ENCODE measurements at regions not wholly inside any gene's neighbourhood (a gene's known extent, or its start where the extent isn't known, plus 50 kb on each side); places are given as distances from the start of the nearest gene placed in this dataset.

- Mint-ChIP-seq H3K9me3 (no peaks in the 10 kb centered on the region), H3K27ac (no peak overlapping the region), H3K27me3 (peaks cover 20% of the 10 kb centered on the region), H3K4me1 (ENCODE audit: low read depth) (no peaks in the 10 kb centered on the region), H3K4me3 (no peak overlapping the region), H3K36me3 (ENCODE audit: low read depth) (no peaks in the 10 kb centered on the region)
- no peak for ATAC-seq (ENCODE audit: poor library complexity)
- Histone ChIP-seq H3K36me3 (ENCODE audit: insufficient read depth, low read length) (no peaks in the 10 kb centered on the region), H3K27ac (ENCODE audit: low read depth in 1 of 2, low read length in 2 of 2) (no peak overlapping the region), H3K4me3 (ENCODE audit: low read length) (no peak overlapping the region), H3K9me3 (ENCODE audit: control insufficient read depth in 1 of 2, insufficient read depth in 1 of 2, low read length in 2 of 2) (no peaks in the 10 kb centered on the region), H3K27me3 (ENCODE audit: control insufficient read depth in 1 of 2, insufficient read depth in 2 of 2, low read length in 2 of 2) (peaks cover 0 to 2% of the 10 kb centered on the region in 2 experiments), H3K4me1 (ENCODE audit: insufficient read depth, low read length) (no peaks in the 10 kb centered on the region)
- TF ChIP-seq CTCF (IDR thresholded peaks at IDR 0.05) = no peak
- intact Hi-C loops (cut with DNase I, micrococcal nuclease) = no loop called here
- ChIA-PET CTCF (no interaction called here), POLR2A (no interaction called here)
- no peak for DNase-seq
These were observed 373.6 kb upstream of the SGCD start for GRCh38 chr5:155953335-155953734.

GRCh38 chr5:155954701-155955445 lies 372.1 kb upstream of the SGCD start:
- Histone ChIP-seq H3K9me3 (ENCODE audit: control insufficient read depth in 1 of 2, insufficient read depth in 1 of 2, low read length in 2 of 2) (no peaks in the 10 kb centered on the region), H3K4me1 (ENCODE audit: insufficient read depth, low read length) (no peaks in the 10 kb centered on the region), H3K4me3 (ENCODE audit: low read length) (no peak overlapping the region), H3K36me3 (ENCODE audit: insufficient read depth, low read length) (no peaks in the 10 kb centered on the region), H3K27ac (ENCODE audit: low read depth in 1 of 2, low read length in 2 of 2) (no peak overlapping the region), H3K27me3 (ENCODE audit: control insufficient read depth in 1 of 2, insufficient read depth in 2 of 2, low read length in 2 of 2) (peaks cover 0 to 2% of the 10 kb centered on the region in 2 experiments)
- CTCF ChIA-PET = no interaction called here
- Mint-ChIP-seq H3K4me3 (no peak overlapping the region), H3K27ac (no peak overlapping the region), H3K27me3 (peaks cover 20% of the 10 kb centered on the region), H3K9me3 (no peaks in the 10 kb centered on the region), H3K4me1 (ENCODE audit: low read depth) (no peaks in the 10 kb centered on the region), H3K36me3 (ENCODE audit: low read depth) (no peaks in the 10 kb centered on the region)
- ATAC-seq (ENCODE audit: poor library complexity) (no peak), DNase-seq (no peak)
- TF ChIP-seq CTCF (IDR thresholded peaks at IDR 0.05) = no peak
- intact Hi-C loops (cut with DNase I, micrococcal nuclease) = no loop called here
- POLR2A ChIA-PET = no interaction called here

GRCh38 chr5:155957884-155958283 lies 369.1 kb upstream of the SGCD start:
- Histone ChIP-seq H3K27ac (ENCODE audit: low read depth in 1 of 2, low read length in 2 of 2) (no peak overlapping the region), H3K4me3 (ENCODE audit: low read length) (no peak overlapping the region), H3K36me3 (ENCODE audit: insufficient read depth, low read length) (no peaks in the 10 kb centered on the region), H3K27me3 (ENCODE audit: control insufficient read depth in 1 of 2, insufficient read depth in 2 of 2, low read length in 2 of 2) (peaks cover 0 to 2% of the 10 kb centered on the region in 2 experiments), H3K9me3 (ENCODE audit: control insufficient read depth in 1 of 2, insufficient read depth in 1 of 2, low read length in 2 of 2) (no peaks in the 10 kb centered on the region), H3K4me1 (ENCODE audit: insufficient read depth, low read length) (no peaks in the 10 kb centered on the region)
- H3K9me3 Mint-ChIP-seq = no peaks in the 10 kb centered on the region
- no peaks in the 10 kb centered on the region for H3K36me3 Mint-ChIP-seq (ENCODE audit: low read depth)
- H3K4me3 Mint-ChIP-seq = no peak overlapping the region
- H3K27me3 Mint-ChIP-seq = peaks cover 9% of the 10 kb centered on the region
- intact Hi-C loops (cut with DNase I, micrococcal nuclease) = no loop called here
- TF ChIP-seq CTCF (IDR thresholded peaks at IDR 0.05) = no peak
- H3K27ac Mint-ChIP-seq = no peak overlapping the region
- H3K4me1 Mint-ChIP-seq (ENCODE audit: low read depth) = no peaks in the 10 kb centered on the region
- DNase-seq (no peak), ATAC-seq (ENCODE audit: poor library complexity) (no peak)
- POLR2A ChIA-PET = no interaction called here
- CTCF ChIA-PET = no interaction called here
